HG03108 (cell line): ENCODE measurements at regions not wholly inside any gene's neighbourhood (a gene's known extent, or its start where the extent isn't known, plus 50 kb on each side); places are given as distances from the start of the nearest gene placed in this dataset.
"Not testable (repeated sequence)": the region's sequence is repeated elsewhere in the genome, so short reads cannot be mapped to it uniquely, and the experiment has no call there.

Source experiments
- ATAC-seq: cut with Tn5 transposase; IDR thresholded peaks from one replicate; pipeline ENCODE4 v1.9.1; 2021; ENCODE audit warnings: moderate library complexity; ENCODE audit not compliant: unreplicated experiment

GRCh38 chr3:191518861-191519260 is 57.9 kb downstream of the PYDC2 start:
- no peak for ATAC-seq

GRCh38 chr3:191521055-191521454 is 60.1 kb downstream of the PYDC2 start:
- ATAC-seq, result no peak

GRCh38 chr3:191523148-191523547 is 62.2 kb downstream of the PYDC2 start:
- ATAC-seq, result no peak

GRCh38 chr3:191528589-191528988 is 67.6 kb downstream of the PYDC2 start:
- no peak for ATAC-seq

- no peak for ATAC-seq
Observed at GRCh38 chr3:191529992-191530391, 69.0 kb downstream of the PYDC2 start.

- ATAC-seq, result no peak
Observed at GRCh38 chr3:191531434-191531972, 70.5 kb downstream of the PYDC2 start.

- ATAC-seq, result no peak
Observed at GRCh38 chr3:191543018-191543417, 82.1 kb downstream of the PYDC2 start.

GRCh38 chr3:191543897-191544296 is 82.9 kb downstream of the PYDC2 start:
- ATAC-seq, result no peak

- ATAC-seq, result no peak
Observed at GRCh38 chr3:191549357-191549756, 88.4 kb downstream of the PYDC2 start.

- ATAC-seq, result no peak
Observed at GRCh38 chr3:191555037-191555436, 94.1 kb downstream of the PYDC2 start.

- ATAC-seq, result no peak
Observed at GRCh38 chr3:191557322-191557721, 96.4 kb downstream of the PYDC2 start.

- no peak for ATAC-seq
Observed at GRCh38 chr3:191563722-191564121, 102.8 kb downstream of the PYDC2 start.

GRCh38 chr3:191566469-191566868 is 105.5 kb downstream of the PYDC2 start:
- ATAC-seq, result no peak

- ATAC-seq, result no peak
Observed at GRCh38 chr3:191568206-191568605, 107.2 kb downstream of the PYDC2 start.

- ATAC-seq, result no peak
Observed at GRCh38 chr3:191592105-191592504, 131.1 kb downstream of the PYDC2 start.

GRCh38 chr3:191593486-191593885 is 132.5 kb downstream of the PYDC2 start:
- no peak for ATAC-seq

- not testable (repeated sequence) for ATAC-seq
Observed at GRCh38 chr3:191615511-191615910, 154.5 kb downstream of the PYDC2 start.

GRCh38 chr3:191624299-191624698 is 163.3 kb downstream of the PYDC2 start:
- ATAC-seq, result no peak

GRCh38 chr3:191627064-191627463 is 166.1 kb downstream of the PYDC2 start:
- no peak for ATAC-seq

GRCh38 chr3:191628571-191628970 is 167.6 kb downstream of the PYDC2 start:
- ATAC-seq, result no peak

- ATAC-seq, result no peak
Observed at GRCh38 chr3:191631496-191631895, 170.5 kb downstream of the PYDC2 start.

- ATAC-seq, result no peak
Observed at GRCh38 chr3:191634902-191635301, 173.9 kb downstream of the PYDC2 start.

- ATAC-seq, result no peak
Observed at GRCh38 chr3:191637611-191638010, 176.6 kb downstream of the PYDC2 start.
